Pancreas (tissue), 10 donors: ENCODE measurements at regions not wholly inside any gene's neighbourhood (a gene's known extent, or its start where the extent isn't known, plus 50 kb on each side); places are given as distances from the start of the nearest gene placed in this dataset.

ENCODE experiments used
- ATAC-seq, 4 donors: fragments of 200-7000 bp; cut with Tn5 transposase; one replicate each; pipeline versions ENCODE4 v1.8.0 to v1.9.1; 2020; ENCODE audit warnings: mild to moderate bottlenecking in 4 of 4, moderate library complexity in 4 of 4
- DNase-seq, 6 donors: peaks; one replicate each; pipeline ENCODE4 v3.0.0-alpha.2; 2020
- FAIRE-seq: peaks from 2 replicates; lab custom pipeline; 2012; peaks lifted over from hg19 to GRCh38; lab: Jason Lieb, UNC
- H3K27ac ChIP-seq, 4 donors: fragments of 200-600 bp; sonication (generic); 1 replicate in 3 of 4; 2 replicates in 1 of 4; pipeline versions ENCODE4 v1.5.0 to v1.8.0; 2020
- H3K27me3 ChIP-seq, 4 donors: fragments of 200-600 bp; one replicate each; pipeline ENCODE4 v1.8.0; 2021
- H3K36me3 ChIP-seq, 3 donors: fragments of 200-600 bp; sonication (generic) in 1 of 3; one replicate each; pipeline versions ENCODE4 v1.5.0 to v1.8.0; 2020 to 2021
- H3K4me1 ChIP-seq, 3 donors: fragments of 200-600 bp; one replicate each; pipeline ENCODE4 v1.8.0; 2021
- H3K4me3 ChIP-seq, 4 donors: fragments of 200-600 bp; sonication (generic) in 2 of 4; one replicate each; pipeline versions ENCODE4 v1.5.0 to v1.8.0; 2020 to 2021
- H3K9me3 ChIP-seq, 4 donors: fragments of 200-600 bp; one replicate each; pipeline ENCODE4 v1.8.0; 2021
- CTCF ChIP-seq, 4 donors: fragments of 200-600 bp; sonication (generic) in 3 of 4; IDR thresholded peaks; one replicate each; pipeline versions ENCODE4 v1.5.0 to v1.8.0; 2021; ENCODE audit warnings: antibody characterized with exemption in 4 of 4
- WGBS, 2 donors: extraction: QIAGEN DNeasy Blood & Tissue Kit; methylation state at CpG; one replicate each; pipeline ENCODE4 v1.1.7; 2013; 5-methylcytosine and 5-hydroxymethylcytosine counted together
- intact Hi-C, 3 donors: fragments of 100-400 bp; cut with DNase I; formaldehyde crosslinking; loops; one replicate each; pipeline versions ENCODE4 v1.11.1 to v1.14.2; 2022
- donor health status: healthy with polysubstance abuse.
- donor health status: DM: no; HTN: no; CAD: no; lungs with moderate emphysema.
- donor health status: DM: no; HTN: no; CAD: no.
- donor health status: control.
- donor health status: control.
- donor health status: Bipolar disorder and iron deficiency.
- donor health status: DM: yes; HTN: yes; CAD: no.
- donor health status: DM: no; HTN: no; CAD: no.
- donor health status: DM: no; HTN: no; CAD: no.
- donor health status: DM: yes; HTN: yes; CAD: no.

GRCh38 chr12:116637589-116638150, 78.5 kb downstream of the MAP1LC3B2 start:
- DNase-seq (no peak), FAIRE-seq (no peak)

GRCh38 chr12:116636608-116637519, 77.7 kb downstream of the MAP1LC3B2 start:
- Histone ChIP-seq H3K4me1 (peaks cover 25 to 38% (median 35%) of the 10 kb centered on the region in 3 donors), H3K4me3 (no peak overlapping the region), H3K36me3 (no peaks in the 10 kb centered on the region), H3K27me3 (no peaks in the 10 kb centered on the region), H3K9me3 (no peaks in the 10 kb centered on the region), H3K27ac (peak overlapping the region in 3 of 4 donors; percentile 28 to 57 (median 47))
- peak in 1 of 6 donors; percentile 17 for DNase-seq
- peak; percentile 45 to 81 (median 75) for ATAC-seq
- TF ChIP-seq CTCF (IDR thresholded peaks at IDR 0.05): no peak
- FAIRE-seq: no peak
- intact Hi-C loops: no loop called here
- 32% methylated on average over 11 of the region's 11 CpGs for WGBS, 2 donors

More at GRCh38 chr12:116637589-116638150, 78.5 kb downstream of the MAP1LC3B2 start:
- Histone ChIP-seq H3K27me3 (no peaks in the 10 kb centered on the region), H3K36me3 (no peaks in the 10 kb centered on the region), H3K9me3 (no peaks in the 10 kb centered on the region), H3K4me1 (peaks cover 25 to 38% (median 35%) of the 10 kb centered on the region in 3 donors), H3K27ac (peak overlapping the region in 3 of 4 donors; percentile 28 to 57 (median 47)), H3K4me3 (no peak overlapping the region)
- 48 to 52% methylated on average over 6 of the region's 6 CpGs for WGBS, 2 donors
- no peak for TF ChIP-seq CTCF (IDR thresholded peaks at IDR 0.05)
- peak in 3 of 4 donors; percentile 14 to 32 (median 26) for ATAC-seq
- intact Hi-C loops: no loop called here

GRCh38 chr12:116635487-116635886, 76.3 kb downstream of the MAP1LC3B2 start:
- intact Hi-C loops: no loop called here
- H3K9me3 ChIP-seq: no peaks in the 10 kb centered on the region
- H3K4me3 ChIP-seq: no peak overlapping the region
- WGBS, 2 donors: 85 to 90% methylated on average over 9 of the region's 9 CpGs
- no peaks in the 10 kb centered on the region for H3K36me3 ChIP-seq
- DNase-seq (no peak), ATAC-seq (no peak), FAIRE-seq (no peak)
- no peaks in the 10 kb centered on the region for H3K27me3 ChIP-seq
- no peak for TF ChIP-seq CTCF (IDR thresholded peaks at IDR 0.05)
- H3K4me1 ChIP-seq: peaks cover 25 to 38% (median 37%) of the 10 kb centered on the region in 3 donors
- peak overlapping the region in 1 of 4 donors; percentile 57 for H3K27ac ChIP-seq

- peaks cover 24 to 40% (median 29%) of the 10 kb centered on the region in 3 donors for H3K4me1 ChIP-seq
- no peak for FAIRE-seq
Observed at GRCh38 chr12:116633476-116633875, 74.3 kb downstream of the MAP1LC3B2 start.

More at GRCh38 chr12:116633476-116633875, 74.3 kb downstream of the MAP1LC3B2 start:
- TF ChIP-seq CTCF (IDR thresholded peaks at IDR 0.05): no peak
- no peak for ATAC-seq
- WGBS, 2 donors: 43 to 47% methylated on average over 5 of the region's 5 CpGs
- Histone ChIP-seq H3K9me3 (no peaks in the 10 kb centered on the region), H3K4me3 (no peak overlapping the region), H3K36me3 (no peaks in the 10 kb centered on the region), H3K27ac (no peak overlapping the region), H3K27me3 (no peaks in the 10 kb centered on the region)
- DNase-seq: no peak
- intact Hi-C loops: no loop called here
